OCI-LY3 (cell line): ENCODE measurements at regions not wholly inside any gene's neighbourhood (a gene's known extent, or its start where the extent isn't known, plus 50 kb on each side); places are given as distances from the start of the nearest gene placed in this dataset.

Experiments
- H2AFZ ChIP-seq: fragments of 200-600, 300-600 bp; shearing (Covaris generic); 2 replicates; pipeline ENCODE4 v1.6.0; 2014; ENCODE audit warnings: antibody characterized with exemption, low read depth, low read length
- H3K27ac ChIP-seq: fragments of 200-600, 300-600 bp; sonication (generic); 2 replicates; pipeline ENCODE4 v1.5.1; 2014; ENCODE audit warnings: mild to moderate bottlenecking, low read length, moderate library complexity, mixed read lengths
- H3K27me3 ChIP-seq: fragments of 200-600, 300-600 bp; sonication (generic); 2 replicates; pipeline ENCODE4 v1.6.1; 2014; ENCODE audit warnings: low read depth, low read length, mixed read lengths
- H3K36me3 ChIP-seq: fragments of 200-600, 300-600 bp; sonication (generic); replicated peaks from 2 replicates; pipeline ENCODE3; 2014; ENCODE audit warnings: low read depth, low read length, mixed read lengths
- H3K4me1 ChIP-seq: fragments of 300-600, 200-600 bp; sonication (generic); 2 replicates; pipeline ENCODE4 v1.6.1; 2014; ENCODE audit warnings: low read length, mixed read lengths
- H3K4me2 ChIP-seq: fragments of 200-600, 300-600 bp; sonication (generic); 2 replicates; pipeline ENCODE4 v1.6.1; 2014; ENCODE audit warnings: low read length, mixed read lengths
- H3K4me3 ChIP-seq: fragments of 300-600, 200-600 bp; sonication (generic); 2 replicates; pipeline ENCODE4 v1.5.1; 2014; ENCODE audit warnings: antibody characterized with exemption, mild to moderate bottlenecking, low read length, moderate library complexity
- H3K79me2 ChIP-seq: fragments of 300-600, 200-600 bp; shearing (Covaris generic); 2 replicates; pipeline ENCODE4 v1.6.1; 2014; ENCODE audit warnings: mild to moderate bottlenecking, low read length, mixed read lengths
- H3K9ac ChIP-seq: fragments of 300-600, 200-600 bp; shearing (Covaris generic); 2 replicates; pipeline ENCODE4 v1.6.0; 2014; ENCODE audit warnings: mild to moderate bottlenecking, low read length, moderate library complexity
- H3K9me3 ChIP-seq: fragments of 200-600, 300-600 bp; shearing (Covaris generic); 2 replicates; pipeline ENCODE4 v1.6.1; 2014; ENCODE audit warnings: low read length, mixed read lengths; ENCODE audit not compliant: insufficient read depth
- H4K20me1 ChIP-seq: fragments of 200-600, 300-600 bp; sonication (generic); 2 replicates; pipeline ENCODE4 v1.6.1; 2016; ENCODE audit warnings: low read length, mixed read lengths; ENCODE audit not compliant: insufficient read depth
- EZH2phosphoT487 ChIP-seq: fragments of 200-600 bp; shearing (Covaris generic); IDR thresholded peaks from 2 replicates; pipeline ENCODE4 v1.6.1; 2018; ENCODE audit warnings: antibody characterized with exemption, mixed run types, low read depth
- TF ChIP-seq, protein P1 (sequence below): fragments of 200-600, 300-600 bp; sonication (generic); IDR thresholded peaks from 2 replicates; pipeline ENCODE4 v1.5.1; 2014; ENCODE audit warnings: antibody characterized with exemption, low read length, low read depth

DNA sequence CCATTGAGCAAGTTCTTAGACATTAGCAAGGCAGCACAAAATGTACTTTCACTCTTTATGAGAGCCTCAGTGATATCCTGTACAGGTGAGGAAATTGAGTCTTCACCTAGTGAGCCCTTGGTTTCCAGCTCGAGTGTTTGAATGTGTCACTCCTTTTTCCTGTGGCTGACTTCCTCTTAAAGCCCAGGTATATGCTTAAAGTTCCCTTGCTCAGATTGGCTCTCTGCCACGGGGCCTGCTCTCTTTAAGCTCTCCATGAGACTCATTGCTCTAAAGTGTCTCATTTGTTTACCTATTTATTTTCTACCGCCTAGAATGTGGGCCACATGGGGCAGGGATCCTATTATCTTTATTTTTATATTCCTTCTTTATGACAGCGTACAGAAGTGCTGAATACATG is 324.9 kb downstream of the SIPA1L2 start:
- H3K4me3 ChIP-seq, result no peak overlapping the region
- H3K9ac ChIP-seq, result no peak overlapping the region
- H2AFZ ChIP-seq, result no peak overlapping the region
- H3K4me2 ChIP-seq, result no peak overlapping the region
- H3K27me3 ChIP-seq, result peaks cover 6% of the 10 kb centered on the region; the same call in 1 of the 2 replicates
- no peaks in the 10 kb centered on the region for H3K4me1 ChIP-seq
- TF ChIP-seq, protein P1, sequence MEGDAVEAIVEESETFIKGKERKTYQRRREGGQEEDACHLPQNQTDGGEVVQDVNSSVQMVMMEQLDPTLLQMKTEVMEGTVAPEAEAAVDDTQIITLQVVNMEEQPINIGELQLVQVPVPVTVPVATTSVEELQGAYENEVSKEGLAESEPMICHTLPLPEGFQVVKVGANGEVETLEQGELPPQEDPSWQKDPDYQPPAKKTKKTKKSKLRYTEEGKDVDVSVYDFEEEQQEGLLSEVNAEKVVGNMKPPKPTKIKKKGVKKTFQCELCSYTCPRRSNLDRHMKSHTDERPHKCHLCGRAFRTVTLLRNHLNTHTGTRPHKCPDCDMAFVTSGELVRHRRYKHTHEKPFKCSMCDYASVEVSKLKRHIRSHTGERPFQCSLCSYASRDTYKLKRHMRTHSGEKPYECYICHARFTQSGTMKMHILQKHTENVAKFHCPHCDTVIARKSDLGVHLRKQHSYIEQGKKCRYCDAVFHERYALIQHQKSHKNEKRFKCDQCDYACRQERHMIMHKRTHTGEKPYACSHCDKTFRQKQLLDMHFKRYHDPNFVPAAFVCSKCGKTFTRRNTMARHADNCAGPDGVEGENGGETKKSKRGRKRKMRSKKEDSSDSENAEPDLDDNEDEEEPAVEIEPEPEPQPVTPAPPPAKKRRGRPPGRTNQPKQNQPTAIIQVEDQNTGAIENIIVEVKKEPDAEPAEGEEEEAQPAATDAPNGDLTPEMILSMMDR, result no peak
- TF ChIP-seq EZH2phosphoT487, result no peak
- H3K9me3 ChIP-seq, result no peaks in the 10 kb centered on the region
- no peaks in the 10 kb centered on the region for H4K20me1 ChIP-seq
- H3K27ac ChIP-seq, result no peak overlapping the region
- H3K79me2 ChIP-seq, result no peaks in the 10 kb centered on the region
- H3K36me3 ChIP-seq, result no peaks in the 10 kb centered on the region

- Histone ChIP-seq H3K79me2 (no peaks in the 10 kb centered on the region), H4K20me1 (no peaks in the 10 kb centered on the region), H3K9me3 (no peaks in the 10 kb centered on the region), H3K27me3 (no peaks in the 10 kb centered on the region), H3K9ac (no peak overlapping the region), H3K4me3 (no peak overlapping the region), H3K4me2 (no peak overlapping the region), H3K36me3 (no peaks in the 10 kb centered on the region), H3K4me1 (no peaks in the 10 kb centered on the region), H2AFZ (no peak overlapping the region), H3K27ac (no peak overlapping the region)
- TF ChIP-seq EZH2phosphoT487, result no peak
- TF ChIP-seq, protein P1, result no peak
Measured at GRCh38 chr1:232303222-232303620, 326.7 kb downstream of the SIPA1L2 start.

GRCh38 chr1:232302376-232303221 is 327.3 kb downstream of the SIPA1L2 start:
- Histone ChIP-seq H3K27me3 (no peaks in the 10 kb centered on the region), H3K4me1 (no peaks in the 10 kb centered on the region), H3K79me2 (no peaks in the 10 kb centered on the region), H3K9ac (no peak overlapping the region), H3K9me3 (no peaks in the 10 kb centered on the region), H4K20me1 (no peaks in the 10 kb centered on the region), H3K4me2 (no peak overlapping the region), H3K27ac (no peak overlapping the region), H3K36me3 (no peaks in the 10 kb centered on the region), H3K4me3 (no peak overlapping the region), H2AFZ (no peak overlapping the region)
- TF ChIP-seq, protein P1, result no peak
- TF ChIP-seq EZH2phosphoT487, result no peak

- no peak overlapping the region for H3K9ac ChIP-seq
- no peak overlapping the region for H3K4me2 ChIP-seq
- H3K27ac ChIP-seq, result no peak overlapping the region
- no peaks in the 10 kb centered on the region for H3K36me3 ChIP-seq
- no peaks in the 10 kb centered on the region for H3K9me3 ChIP-seq
- no peak overlapping the region for H2AFZ ChIP-seq
- H4K20me1 ChIP-seq, result no peaks in the 10 kb centered on the region
- H3K4me3 ChIP-seq, result no peak overlapping the region
- TF ChIP-seq EZH2phosphoT487, result no peak
- TF ChIP-seq, protein P1, result no peak
- H3K79me2 ChIP-seq, result no peaks in the 10 kb centered on the region
- H3K4me1 ChIP-seq, result no peaks in the 10 kb centered on the region
- H3K27me3 ChIP-seq, result no peaks in the 10 kb centered on the region
Measured at GRCh38 chr1:232301246-232301645, 328.7 kb downstream of the SIPA1L2 start.
